Osteocyte (in vitro differentiated cells): ENCODE measurements at regions not wholly inside any gene's neighbourhood (a gene's known extent, or its start where the extent isn't known, plus 50 kb on each side); places are given as distances from the start of the nearest gene placed in this dataset.

Experiments
- DNase-seq: peaks from one replicate; pipeline ENCODE4 v3.0.0; 2021; ENCODE audit warnings: mixed read lengths; ENCODE audit not compliant: unreplicated experiment; ENCODE audit errors: extremely low spot score
- H3K27ac Mint-ChIP-seq: one replicate; pipeline ENCODE4 v1.8.0; 2021; ENCODE audit warnings: mild to moderate bottlenecking, mixed read lengths; ENCODE audit not compliant: unreplicated experiment
- H3K27me3 Mint-ChIP-seq: one replicate; pipeline ENCODE4 v1.8.0; 2021; ENCODE audit warnings: mixed read lengths; ENCODE audit not compliant: unreplicated experiment
- H3K36me3 Mint-ChIP-seq: one replicate; pipeline ENCODE4 v1.8.0; 2021; ENCODE audit warnings: mixed read lengths; ENCODE audit not compliant: unreplicated experiment
- H3K4me1 Mint-ChIP-seq: one replicate; pipeline ENCODE4 v1.8.0; 2021; ENCODE audit warnings: mixed read lengths; ENCODE audit not compliant: unreplicated experiment
- H3K4me3 Mint-ChIP-seq: one replicate; pipeline ENCODE4 v1.8.0; 2021; ENCODE audit warnings: mild to moderate bottlenecking, moderate library complexity, mixed read lengths; ENCODE audit not compliant: unreplicated experiment
- H3K9me3 Mint-ChIP-seq: one replicate; pipeline ENCODE4 v1.8.0; 2021; ENCODE audit warnings: mixed read lengths; ENCODE audit not compliant: unreplicated experiment
- TF ChIP-seq, protein P1 (sequence below): fragments of 200-600 bp; sonication (generic); IDR thresholded peaks from 2 replicates; pipeline ENCODE4 v1.5.0; 2021; ENCODE audit warnings: antibody characterized with exemption, mild to moderate bottlenecking, moderate library complexity

DNA sequence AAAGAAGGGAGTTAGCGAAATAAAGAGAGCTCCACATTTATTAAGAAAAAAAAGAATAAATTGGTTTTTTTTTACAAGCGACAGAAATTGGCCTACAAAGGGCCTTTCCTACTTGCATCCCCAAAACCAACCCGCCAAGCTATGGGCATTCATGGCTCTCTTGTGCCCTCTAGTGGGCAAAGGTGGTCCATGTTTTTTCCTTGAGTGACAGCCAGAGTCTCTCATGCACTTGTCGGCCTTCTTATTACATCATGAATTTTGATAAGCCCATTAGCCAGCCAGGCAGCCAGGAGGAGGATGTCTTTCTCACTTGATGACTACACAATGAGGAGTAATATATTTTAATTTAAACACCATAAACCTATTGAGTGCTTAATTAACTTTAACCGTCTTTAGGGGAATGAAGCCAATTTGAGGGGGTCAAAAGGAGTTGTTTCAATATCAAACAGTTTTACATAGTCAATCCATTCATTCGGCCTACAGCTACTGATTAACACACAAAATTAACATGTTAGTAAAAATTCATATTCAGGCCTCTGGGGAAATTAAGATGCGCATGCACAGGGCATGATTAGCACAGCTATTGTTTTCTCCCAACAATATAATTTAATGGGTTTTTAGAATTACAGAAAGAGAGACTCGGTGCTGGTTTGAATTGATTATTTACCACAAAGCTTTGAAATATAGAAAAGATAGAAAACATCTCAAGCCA lies 85.5 kb downstream of the RCN1 start:
- Mint-ChIP-seq H3K9me3 (no peaks in the 10 kb centered on the region), H3K4me3 (no peak overlapping the region), H3K27ac (no peak overlapping the region), H3K36me3 (no peaks in the 10 kb centered on the region), H3K27me3 (peaks cover 38% of the 10 kb centered on the region), H3K4me1 (no peaks in the 10 kb centered on the region)
- TF ChIP-seq, protein P1, sequence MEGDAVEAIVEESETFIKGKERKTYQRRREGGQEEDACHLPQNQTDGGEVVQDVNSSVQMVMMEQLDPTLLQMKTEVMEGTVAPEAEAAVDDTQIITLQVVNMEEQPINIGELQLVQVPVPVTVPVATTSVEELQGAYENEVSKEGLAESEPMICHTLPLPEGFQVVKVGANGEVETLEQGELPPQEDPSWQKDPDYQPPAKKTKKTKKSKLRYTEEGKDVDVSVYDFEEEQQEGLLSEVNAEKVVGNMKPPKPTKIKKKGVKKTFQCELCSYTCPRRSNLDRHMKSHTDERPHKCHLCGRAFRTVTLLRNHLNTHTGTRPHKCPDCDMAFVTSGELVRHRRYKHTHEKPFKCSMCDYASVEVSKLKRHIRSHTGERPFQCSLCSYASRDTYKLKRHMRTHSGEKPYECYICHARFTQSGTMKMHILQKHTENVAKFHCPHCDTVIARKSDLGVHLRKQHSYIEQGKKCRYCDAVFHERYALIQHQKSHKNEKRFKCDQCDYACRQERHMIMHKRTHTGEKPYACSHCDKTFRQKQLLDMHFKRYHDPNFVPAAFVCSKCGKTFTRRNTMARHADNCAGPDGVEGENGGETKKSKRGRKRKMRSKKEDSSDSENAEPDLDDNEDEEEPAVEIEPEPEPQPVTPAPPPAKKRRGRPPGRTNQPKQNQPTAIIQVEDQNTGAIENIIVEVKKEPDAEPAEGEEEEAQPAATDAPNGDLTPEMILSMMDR: peak; percentile 92
- DNase-seq: peak; percentile 91

DNA sequence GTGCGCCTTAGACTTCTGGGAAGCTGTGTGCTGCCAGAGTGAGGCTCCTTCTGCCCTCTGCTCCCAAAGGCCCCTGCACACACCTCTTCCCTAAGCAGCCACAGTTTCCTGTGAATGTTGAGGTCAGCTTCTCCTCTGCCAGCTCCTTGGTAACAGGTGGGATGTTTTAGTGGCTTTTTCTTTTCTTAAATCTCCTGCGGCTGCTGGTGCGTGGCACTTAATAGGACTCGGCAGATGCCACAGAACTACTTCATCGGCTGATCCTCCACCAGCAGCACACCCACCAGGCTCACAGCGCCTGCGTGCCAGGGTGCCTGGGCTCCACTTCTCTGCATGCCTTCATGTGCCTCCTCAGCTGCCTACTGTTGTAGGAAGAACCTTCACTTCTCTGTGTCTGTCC lies 87.8 kb downstream of the RCN1 start:
- Mint-ChIP-seq H3K4me1 (no peaks in the 10 kb centered on the region), H3K36me3 (no peaks in the 10 kb centered on the region), H3K27ac (no peak overlapping the region), H3K9me3 (no peaks in the 10 kb centered on the region), H3K27me3 (peaks cover 40% of the 10 kb centered on the region), H3K4me3 (no peak overlapping the region)
- TF ChIP-seq, protein P1: no peak
- no peak for DNase-seq

DNA sequence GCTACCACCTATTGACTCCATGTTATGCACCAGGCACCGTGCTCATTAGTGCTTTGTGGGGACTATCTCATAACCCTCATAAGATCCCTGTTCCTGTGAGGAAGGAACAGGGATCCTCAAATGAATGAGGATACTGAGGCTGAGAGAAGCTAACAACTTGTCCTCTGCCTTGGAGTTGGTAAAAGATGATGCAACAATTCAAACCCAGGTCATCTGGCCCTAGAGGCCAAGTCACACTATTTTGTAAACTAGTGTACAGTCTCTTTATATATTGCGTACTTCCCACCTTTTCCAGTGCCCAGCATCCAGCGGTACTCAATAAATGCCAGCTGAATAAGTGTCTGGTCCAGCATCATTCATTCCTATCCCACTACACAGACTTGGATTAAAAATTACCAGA lies 92.6 kb downstream of the RCN1 start:
- H3K4me3 Mint-ChIP-seq: no peak overlapping the region
- DNase-seq: no peak
- peaks cover 45% of the 10 kb centered on the region for H3K27me3 Mint-ChIP-seq
- H3K9me3 Mint-ChIP-seq: no peaks in the 10 kb centered on the region
- H3K4me1 Mint-ChIP-seq: no peaks in the 10 kb centered on the region
- no peaks in the 10 kb centered on the region for H3K36me3 Mint-ChIP-seq
- no peak overlapping the region for H3K27ac Mint-ChIP-seq
- TF ChIP-seq, protein P1: no peak

DNA sequence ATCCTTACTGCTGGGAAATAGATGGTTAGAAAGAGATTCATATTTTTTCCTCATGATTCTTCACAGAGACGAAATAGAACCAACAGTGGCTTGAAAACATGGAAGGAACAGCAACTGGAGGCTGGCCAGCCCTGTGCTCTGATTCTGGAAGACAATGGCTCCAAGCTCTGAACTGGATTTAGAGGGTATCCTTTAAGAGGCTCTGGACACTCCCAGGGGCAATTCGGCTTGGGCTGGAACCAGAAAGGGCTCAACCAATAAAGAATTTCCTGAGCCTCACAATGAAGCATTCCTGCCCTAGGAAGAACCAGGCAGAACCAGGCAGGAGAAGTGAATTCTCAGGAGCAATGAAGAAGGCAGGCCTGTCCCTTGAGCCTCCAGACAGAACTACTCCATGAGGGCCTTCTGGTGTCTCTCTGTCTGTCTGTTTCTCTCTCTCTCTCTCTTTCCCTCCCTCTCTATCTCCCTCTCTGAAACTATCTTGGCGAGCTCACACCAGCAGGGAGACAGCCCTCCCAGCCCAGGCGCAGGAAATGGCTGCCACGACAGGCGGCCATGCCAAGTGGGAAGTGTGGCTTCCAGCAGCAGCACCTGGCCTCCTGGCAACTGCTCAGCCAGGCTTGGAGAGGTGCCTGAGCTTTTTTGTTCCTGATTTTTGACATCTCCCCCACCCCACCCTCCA lies 93.3 kb downstream of the RCN1 start:
- no peaks in the 10 kb centered on the region for H3K4me1 Mint-ChIP-seq
- no peaks in the 10 kb centered on the region for H3K9me3 Mint-ChIP-seq
- no peaks in the 10 kb centered on the region for H3K36me3 Mint-ChIP-seq
- no peak overlapping the region for H3K27ac Mint-ChIP-seq
- H3K27me3 Mint-ChIP-seq: peaks cover 39% of the 10 kb centered on the region
- H3K4me3 Mint-ChIP-seq: no peak overlapping the region
- DNase-seq: no peak
- TF ChIP-seq, protein P1: no peak

DNA sequence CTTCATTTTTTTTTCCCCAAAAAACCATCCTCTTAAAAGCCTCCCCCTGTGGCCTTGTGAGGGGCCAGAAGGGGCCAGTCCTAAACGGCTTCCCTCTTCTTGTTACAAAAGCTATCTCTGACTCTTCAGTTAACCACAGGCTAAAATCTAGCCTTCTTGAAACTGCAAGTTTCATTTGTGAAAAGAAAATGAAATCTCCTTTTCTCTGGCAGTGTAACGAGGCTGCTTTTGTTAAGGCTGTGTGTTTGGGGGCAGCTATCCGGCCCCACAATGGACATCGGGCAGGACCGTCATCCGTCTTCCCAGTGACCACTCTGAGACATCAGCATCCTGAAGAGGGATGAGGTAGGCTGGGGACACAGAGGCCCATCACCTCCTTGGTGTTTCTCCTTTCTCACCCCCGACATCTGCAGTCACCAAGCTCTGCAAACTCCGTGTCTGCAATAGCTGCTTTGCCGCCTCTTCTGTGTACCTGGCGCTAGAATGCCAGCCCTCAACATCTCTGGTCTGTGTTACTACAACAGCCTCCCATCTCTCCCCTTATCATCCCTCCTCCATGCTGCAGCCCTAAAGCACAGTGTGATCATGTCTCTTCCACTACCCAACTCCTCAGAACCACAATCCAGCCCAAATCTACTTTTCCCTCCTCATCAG lies 94.0 kb downstream of the RCN1 start:
- Mint-ChIP-seq H3K4me1 (no peaks in the 10 kb centered on the region), H3K9me3 (no peaks in the 10 kb centered on the region), H3K27ac (no peak overlapping the region), H3K4me3 (no peak overlapping the region), H3K27me3 (peaks cover 39% of the 10 kb centered on the region), H3K36me3 (no peaks in the 10 kb centered on the region)
- TF ChIP-seq, protein P1: no peak
- DNase-seq: no peak
